ENCODE measurements at regions not wholly inside any gene's neighbourhood (a gene's known extent, or its start where the extent isn't known, plus 50 kb on each side); places are given as distances from the start of the nearest gene placed in this dataset.

DNA sequence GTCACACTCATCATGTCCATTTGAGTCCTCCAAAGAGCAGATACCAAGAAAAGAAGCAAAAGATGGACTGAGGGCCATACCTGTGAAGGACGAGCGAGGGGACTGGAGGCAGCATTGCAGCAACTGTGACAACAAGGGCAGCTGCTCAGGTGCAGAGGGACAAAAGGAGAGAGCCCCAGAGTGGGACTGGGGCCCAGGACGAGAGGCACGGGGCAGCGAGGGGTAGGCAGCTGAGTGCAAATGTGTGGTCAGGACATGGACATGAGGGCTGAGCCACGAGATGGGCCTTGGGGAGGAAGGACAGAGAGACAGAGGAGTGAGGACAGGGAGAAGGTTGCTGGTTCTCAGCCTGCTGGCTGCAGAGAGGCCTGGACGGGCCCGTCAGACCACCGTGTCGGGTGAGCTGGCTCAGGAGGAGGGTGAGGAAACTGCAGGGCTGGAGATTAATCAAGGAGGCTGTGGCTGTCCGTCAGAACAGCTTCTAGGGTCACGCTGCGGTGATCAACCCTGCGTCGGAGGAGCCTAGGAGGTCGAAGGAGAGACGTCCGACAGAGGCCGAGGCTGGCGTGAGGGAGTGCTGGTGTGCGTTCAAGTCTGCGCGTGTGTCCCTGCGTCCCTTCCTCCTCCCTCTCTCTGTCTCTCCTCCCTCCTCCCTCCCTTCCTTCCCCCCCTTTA, 206.8 kb upstream of the HDAC4 start:
- Histone ChIP-seq H3K9ac (replicated peaks; ENCODE audit: extremely low read depth, insufficient read depth, low read length) (no peak overlapping the region), H3K4me1 (ENCODE audit: control insufficient read depth, extremely low read depth, insufficient read depth, low read length) (no peaks in the 10 kb centered on the region), H3K4me3 (replicated peaks in 1 of 3; ENCODE audit: insufficient read depth in 1 of 3, low read depth in 1 of 3, low read length in 3 of 3) (no peak overlapping the region), H4K20me1 (replicated peaks; ENCODE audit: control insufficient read depth, extremely low read depth, insufficient read depth, low read length) (no peaks in the 10 kb centered on the region), H3K36me3 (ENCODE audit: control insufficient read depth in 2 of 2, extremely low read depth in 1 of 2, insufficient read depth in 2 of 2, low read length in 2 of 2) (no peaks in the 10 kb centered on the region), H3K4me2 (ENCODE audit: insufficient read depth, low read length) (no peak overlapping the region), H2AFZ (ENCODE audit: low read depth, low read length) (no peak overlapping the region), H3K9me1 (replicated peaks; ENCODE audit: control insufficient read depth, extremely low read depth, insufficient read depth, low read length) (no peaks in the 10 kb centered on the region), H3K27me3 (ENCODE audit: control insufficient read depth in 2 of 2, insufficient read depth in 2 of 2, low read length in 2 of 2) (no peaks in the 10 kb centered on the region), H3K79me2 (ENCODE audit: control insufficient read depth, insufficient read depth, low read length) (no peaks in the 10 kb centered on the region), H3K9me3 (replicated peaks; ENCODE audit: control insufficient read depth, insufficient read depth, low read length) (no peaks in the 10 kb centered on the region), H3K27ac (ENCODE audit: insufficient read depth, low read depth, low read length) (no peak overlapping the region)
- no TSS peak for BruUV-seq (replicated peaks)
- dilution Hi-C loops (cut with MboI; ENCODE audit: extremely low pct_ligation_motif_present, low sequenced_read_pairs) (no loop called here), intact Hi-C loops (cut with micrococcal nuclease) (no loop called here)
- CTCF ChIA-PET = no interaction called here
- TF ChIP-seq EZH2 (IDR thresholded peaks at IDR 0.05; ENCODE audit: borderline replicate concordance, low read depth, low read length, severe bottlenecking) (no peak), MYC (IDR thresholded peaks at IDR 0.05; ENCODE audit: low read depth, low read length) (no peak), GATA2 (IDR thresholded peaks at IDR 0.05; ENCODE audit: insufficient read depth, insufficient read length, low read depth, low read length) (no peak), POLR2AphosphoS5 (IDR thresholded peaks at IDR 0.05; ENCODE audit: insufficient read depth, low read depth, low read length) (no peak)
- TF ChIP-seq, protein P1, sequence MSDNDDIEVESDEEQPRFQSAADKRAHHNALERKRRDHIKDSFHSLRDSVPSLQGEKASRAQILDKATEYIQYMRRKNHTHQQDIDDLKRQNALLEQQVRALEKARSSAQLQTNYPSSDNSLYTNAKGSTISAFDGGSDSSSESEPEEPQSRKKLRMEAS (IDR thresholded peaks at IDR 0.05; ENCODE audit: insufficient read depth, insufficient read length) = no peak
- FAIRE-seq (no peak), DNase-seq (ENCODE audit: low read depth, low spot score) (no peak)
- POLR2A ChIA-PET = no interaction called here

DNA sequence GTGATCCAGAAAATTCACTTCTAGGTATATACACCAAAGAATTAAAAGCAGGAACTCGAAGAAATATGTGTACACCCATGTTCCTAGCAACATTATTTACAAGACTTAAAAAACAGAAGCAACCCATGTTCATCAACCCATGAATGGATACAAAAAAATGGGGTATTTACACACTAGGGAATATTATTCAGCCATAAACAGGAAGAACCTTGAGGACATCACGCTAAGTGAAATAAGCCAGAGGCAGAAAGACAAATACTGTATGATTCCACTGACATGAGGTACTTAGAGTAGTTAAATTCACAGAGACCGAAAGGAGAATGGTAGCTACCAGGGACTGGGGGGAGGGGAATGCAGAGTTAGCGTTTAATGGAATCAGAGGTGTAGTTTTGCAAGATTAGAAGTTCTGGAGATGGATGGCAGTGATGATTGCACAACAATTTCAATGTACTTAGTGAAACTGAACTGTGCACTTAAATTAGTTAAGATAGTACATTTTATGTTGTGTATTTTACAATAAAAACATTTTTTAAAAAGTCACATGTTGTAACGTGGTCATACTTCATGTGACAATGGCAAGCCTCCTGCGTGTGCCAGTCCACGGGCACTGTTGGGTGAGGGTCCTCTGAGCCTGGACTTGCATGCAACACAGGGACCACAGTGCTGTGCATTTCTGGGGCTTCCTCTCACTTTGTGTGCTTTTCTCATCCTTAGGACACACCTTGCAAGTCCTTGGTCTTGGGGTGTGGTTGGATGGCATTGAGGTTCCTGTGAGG, 206.1 kb upstream of the HDAC4 start:
- dilution Hi-C loops (cut with MboI; ENCODE audit: extremely low pct_ligation_motif_present, low sequenced_read_pairs) = no loop called here
- BruUV-seq (replicated peaks) = no TSS peak

More for the DNA sequence above, 206.1 kb upstream of the HDAC4 start:
- Histone ChIP-seq H3K36me3 (ENCODE audit: control insufficient read depth in 2 of 2, extremely low read depth in 1 of 2, insufficient read depth in 2 of 2, low read length in 2 of 2) (no peaks in the 10 kb centered on the region), H3K9me3 (replicated peaks; ENCODE audit: control insufficient read depth, insufficient read depth, low read length) (no peaks in the 10 kb centered on the region), H3K27me3 (ENCODE audit: control insufficient read depth in 2 of 2, insufficient read depth in 2 of 2, low read length in 2 of 2) (no peaks in the 10 kb centered on the region), H4K20me1 (replicated peaks; ENCODE audit: control insufficient read depth, extremely low read depth, insufficient read depth, low read length) (no peaks in the 10 kb centered on the region), H2AFZ (ENCODE audit: low read depth, low read length) (no peak overlapping the region), H3K4me3 (replicated peaks in 1 of 3; ENCODE audit: insufficient read depth in 1 of 3, low read depth in 1 of 3, low read length in 3 of 3) (no peak overlapping the region), H3K9me1 (replicated peaks; ENCODE audit: control insufficient read depth, extremely low read depth, insufficient read depth, low read length) (no peaks in the 10 kb centered on the region), H3K27ac (ENCODE audit: insufficient read depth, low read depth, low read length) (no peak overlapping the region), H3K4me2 (ENCODE audit: insufficient read depth, low read length) (no peak overlapping the region), H3K4me1 (ENCODE audit: control insufficient read depth, extremely low read depth, insufficient read depth, low read length) (no peaks in the 10 kb centered on the region), H3K79me2 (ENCODE audit: control insufficient read depth, insufficient read depth, low read length) (no peaks in the 10 kb centered on the region), H3K9ac (replicated peaks; ENCODE audit: extremely low read depth, insufficient read depth, low read length) (no peak overlapping the region)
- intact Hi-C loops (cut with micrococcal nuclease) = no loop called here
- no peak for TF ChIP-seq MYC (IDR thresholded peaks at IDR 0.05; ENCODE audit: low read depth, low read length)
- no peak for TF ChIP-seq EZH2 (IDR thresholded peaks at IDR 0.05; ENCODE audit: borderline replicate concordance, low read depth, low read length, severe bottlenecking)
- TF ChIP-seq GATA2 (IDR thresholded peaks at IDR 0.05; ENCODE audit: insufficient read depth, insufficient read length, low read depth, low read length) = no peak
- TF ChIP-seq, protein P1 (IDR thresholded peaks at IDR 0.05; ENCODE audit: insufficient read depth, insufficient read length) = no peak
- TF ChIP-seq POLR2AphosphoS5 (IDR thresholded peaks at IDR 0.05; ENCODE audit: insufficient read depth, low read depth, low read length) = no peak
- TF ChIP-seq, protein P2, sequence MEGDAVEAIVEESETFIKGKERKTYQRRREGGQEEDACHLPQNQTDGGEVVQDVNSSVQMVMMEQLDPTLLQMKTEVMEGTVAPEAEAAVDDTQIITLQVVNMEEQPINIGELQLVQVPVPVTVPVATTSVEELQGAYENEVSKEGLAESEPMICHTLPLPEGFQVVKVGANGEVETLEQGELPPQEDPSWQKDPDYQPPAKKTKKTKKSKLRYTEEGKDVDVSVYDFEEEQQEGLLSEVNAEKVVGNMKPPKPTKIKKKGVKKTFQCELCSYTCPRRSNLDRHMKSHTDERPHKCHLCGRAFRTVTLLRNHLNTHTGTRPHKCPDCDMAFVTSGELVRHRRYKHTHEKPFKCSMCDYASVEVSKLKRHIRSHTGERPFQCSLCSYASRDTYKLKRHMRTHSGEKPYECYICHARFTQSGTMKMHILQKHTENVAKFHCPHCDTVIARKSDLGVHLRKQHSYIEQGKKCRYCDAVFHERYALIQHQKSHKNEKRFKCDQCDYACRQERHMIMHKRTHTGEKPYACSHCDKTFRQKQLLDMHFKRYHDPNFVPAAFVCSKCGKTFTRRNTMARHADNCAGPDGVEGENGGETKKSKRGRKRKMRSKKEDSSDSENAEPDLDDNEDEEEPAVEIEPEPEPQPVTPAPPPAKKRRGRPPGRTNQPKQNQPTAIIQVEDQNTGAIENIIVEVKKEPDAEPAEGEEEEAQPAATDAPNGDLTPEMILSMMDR (IDR thresholded peaks at IDR 0.05; ENCODE audit: extremely low read depth in 1 of 2, insufficient read depth in 1 of 2, low read depth in 1 of 2, low read length in 2 of 2) = no peak
- no peak for TF ChIP-seq JUN (IDR thresholded peaks at IDR 0.05; ENCODE audit: borderline replicate concordance, insufficient read depth, insufficient read length, low read depth)
- TF ChIP-seq POLR2A (IDR thresholded peaks at IDR 0.05; ENCODE audit: low read depth, low read length) = no peak
- TF ChIP-seq FOS (IDR thresholded peaks at IDR 0.05; ENCODE audit: borderline replicate concordance, insufficient read depth, low read length) = no peak
- ChIA-PET CTCF (no interaction called here), POLR2A (no interaction called here)
- FAIRE-seq (no peak), DNase-seq (ENCODE audit: low read depth, low spot score) (no peak)
